Spleen (tissue), 11 donors: ENCODE measurements at regions not wholly inside any gene's neighbourhood (a gene's known extent, or its start where the extent isn't known, plus 50 kb on each side); places are given as distances from the start of the nearest gene placed in this dataset.

Source experiments
- DNase-seq: peaks from one replicate; pipeline ENCODE4 v3.0.0-alpha.2; 2020
- H3K27ac ChIP-seq, 8 donors: fragments of 200-600 bp; sonication (generic) in 7 of 8; 1 replicate in 4 of 8; 2 replicates in 4 of 8; pipeline versions ENCODE4 v1.5.0 to v1.8.0; 2016 to 2021; ENCODE audit warnings: inconsistent platforms in 4 of 8, mild to moderate bottlenecking in 4 of 8, moderate library complexity in 1 of 8
- H3K27me3 ChIP-seq, 7 donors: fragments of 200-600 bp; sonication (generic) in 6 of 7; replicated peaks in 1 of 7; 1 replicate in 4 of 7; 2 replicates in 3 of 7; pipeline versions ENCODE4 v1.5.0 to v1.8.0; 2016 to 2021; ENCODE audit warnings: inconsistent platforms in 3 of 7, mild to moderate bottlenecking in 1 of 7
- H3K36me3 ChIP-seq, 6 donors: fragments of 200-600 bp; sonication (generic) in 5 of 6; 1 replicate in 4 of 6; 2 replicates in 2 of 6; pipeline versions ENCODE4 v1.5.0 to v1.8.0; 2016 to 2021; ENCODE audit warnings: inconsistent platforms in 2 of 6
- H3K4me1 ChIP-seq, 6 donors: fragments of 200-600 bp; sonication (generic) in 5 of 6; 1 replicate in 3 of 6; 2 replicates in 3 of 6; pipeline versions ENCODE4 v1.5.0 to v1.8.0; 2016 to 2021; ENCODE audit warnings: inconsistent platforms in 3 of 6
- H3K4me3 ChIP-seq, 8 donors: fragments of 200-600 bp; sonication (generic) in 7 of 8; 1 replicate in 4 of 8; 2 replicates in 4 of 8; pipeline versions ENCODE4 v1.5.0 to v1.8.0; 2016 to 2021; ENCODE audit warnings: inconsistent platforms in 4 of 8, mild to moderate bottlenecking in 4 of 8, moderate library complexity in 2 of 8
- H3K9me3 ChIP-seq, 8 donors: fragments of 200-600 bp; sonication (generic) in 7 of 8; 1 replicate in 4 of 8; 2 replicates in 4 of 8; pipeline versions ENCODE4 v1.5.0 to v1.8.0; 2016 to 2021; ENCODE audit warnings: inconsistent platforms in 4 of 8
- CTCF ChIP-seq, 11 experiments: fragments of 200-600 bp in 7 of 11; fragments of 450-650 bp in 4 of 11; sonication (generic) in 4 of 11; IDR thresholded peaks in 8 of 11; conservative IDR thresholded peaks in 3 of 11; 1 replicate in 7 of 11; 2 replicates in 4 of 11; pipeline versions ENCODE4 v1.4.0 to v1.8.0; 2016 to 2021; ENCODE audit warnings: antibody characterized with exemption in 11 of 11, inconsistent platforms in 4 of 11, mild to moderate bottlenecking in 1 of 11
- POLR2A ChIP-seq, 3 donors: fragments of 450-650 bp; IDR thresholded peaks; one replicate each; pipeline ENCODE4 v1.5.1; 2017; ENCODE audit warnings: antibody characterized with exemption in 3 of 3, mild to moderate bottlenecking in 1 of 3
- POLR2AphosphoS5 ChIP-seq, 3 donors: sonication (generic); formaldehyde crosslinking; IDR thresholded peaks; one replicate each; pipeline ENCODE4 v1.5.1; 2017; ENCODE audit warnings: antibody characterized with exemption in 3 of 3
- WGBS, 5 donors: extraction: QIAGEN DNeasy Blood & Tissue Kit in 3 of 5; methylation state at CpG; one replicate each; pipeline versions ENCODE4 v1.1.5 to v1.1.7; 2013 to 2018; 5-methylcytosine and 5-hydroxymethylcytosine counted together
- intact Hi-C: fragments of 100-400 bp; cut with DNase I; formaldehyde crosslinking; loops from one replicate; pipeline ENCODE4 v1.15.0; 2023; ENCODE audit warnings: low total_unique reads
- donor health status: healthy with polysubstance abuse.
- donor health status: DM: no; HTN: no; CAD: no; lungs with moderate emphysema.
- donor health status: DM: no; HTN: no; CAD: no.
- donor health status: Bipolar disorder and iron deficiency.
- donor health status: healthy.
- donor health status: DM: no; HTN: no; CAD: no.
- donor health status: DM: yes; HTN: yes; CAD: no.

GRCh38 chr19:33890569-33890968 lies 93.9 kb downstream of the KCTD15 start:
- WGBS, 5 donors: 91 to 100% (median 95%) methylated on average over 2 of the region's 2 CpGs

GRCh38 chr19:33891773-33892172 lies 95.1 kb downstream of the KCTD15 start:
- intact Hi-C loops: no loop called here
- no peaks in the 10 kb centered on the region for H3K36me3 ChIP-seq
- no peak overlapping the region for H3K4me3 ChIP-seq
- no peaks in the 10 kb centered on the region for H3K4me1 ChIP-seq
- H3K9me3 ChIP-seq: no peaks in the 10 kb centered on the region
- H3K27me3 ChIP-seq: peaks cover 0 to 11% (median 0%) of the 10 kb centered on the region in 7 donors
- no peak overlapping the region for H3K27ac ChIP-seq
- DNase-seq: no peak
- WGBS, 5 donors: 79 to 100% (median 94%) methylated on average over 3 of the region's 3 CpGs
- TF ChIP-seq CTCF (IDR thresholded peaks at IDR 0.05 in 8 of 11, conservative IDR thresholded peaks at IDR 0.05 in 3 of 11) (no peak), POLR2A (IDR thresholded peaks at IDR 0.05) (no peak), POLR2AphosphoS5 (IDR thresholded peaks at IDR 0.05) (no peak)

More at GRCh38 chr19:33890569-33890968, 93.9 kb downstream of the KCTD15 start:
- intact Hi-C loops: no loop called here
- TF ChIP-seq CTCF (IDR thresholded peaks at IDR 0.05 in 8 of 11, conservative IDR thresholded peaks at IDR 0.05 in 3 of 11) (no peak), POLR2A (IDR thresholded peaks at IDR 0.05) (no peak), POLR2AphosphoS5 (IDR thresholded peaks at IDR 0.05) (no peak)
- no peak overlapping the region for H3K27ac ChIP-seq
- H3K4me1 ChIP-seq: no peaks in the 10 kb centered on the region
- H3K27me3 ChIP-seq: peaks cover 0 to 6% (median 0%) of the 10 kb centered on the region in 7 donors
- H3K4me3 ChIP-seq: no peak overlapping the region
- H3K9me3 ChIP-seq: no peaks in the 10 kb centered on the region
- H3K36me3 ChIP-seq: no peaks in the 10 kb centered on the region
- DNase-seq: no peak

- no peaks in the 10 kb centered on the region for H3K36me3 ChIP-seq
- WGBS, 5 donors: 74 to 88% (median 85%) methylated on average over 11 of the region's 11 CpGs
- intact Hi-C loops: no loop called here
- H3K27ac ChIP-seq: no peak overlapping the region
- peaks cover 0 to 11% (median 0%) of the 10 kb centered on the region in 7 donors for H3K27me3 ChIP-seq
- no peak overlapping the region for H3K4me3 ChIP-seq
- H3K9me3 ChIP-seq: peaks cover 0 to 29% (median 25%) of the 10 kb centered on the region in 8 donors
- H3K4me1 ChIP-seq: no peaks in the 10 kb centered on the region
- TF ChIP-seq POLR2A (IDR thresholded peaks at IDR 0.05) (no peak), POLR2AphosphoS5 (IDR thresholded peaks at IDR 0.05) (no peak), CTCF (IDR thresholded peaks at IDR 0.05 in 8 of 11, conservative IDR thresholded peaks at IDR 0.05 in 3 of 11) (no peak)
- DNase-seq: no peak
Observed at GRCh38 chr19:33894787-33895186, 98.1 kb downstream of the KCTD15 start.

GRCh38 chr19:33895366-33895765 lies 98.7 kb downstream of the KCTD15 start:
- H3K9me3 ChIP-seq: peaks cover 0 to 29% (median 25%) of the 10 kb centered on the region in 8 donors
- WGBS, 5 donors: 52 to 71% (median 61%) methylated on average over 2 of the region's 2 CpGs

More at GRCh38 chr19:33895366-33895765, 98.7 kb downstream of the KCTD15 start:
- intact Hi-C loops: no loop called here
- Histone ChIP-seq H3K4me3 (no peak overlapping the region), H3K27me3 (peaks cover 0 to 17% (median 0%) of the 10 kb centered on the region in 7 donors), H3K4me1 (no peaks in the 10 kb centered on the region), H3K36me3 (no peaks in the 10 kb centered on the region), H3K27ac (no peak overlapping the region)
- TF ChIP-seq POLR2AphosphoS5 (IDR thresholded peaks at IDR 0.05) (no peak), POLR2A (IDR thresholded peaks at IDR 0.05) (no peak), CTCF (IDR thresholded peaks at IDR 0.05 in 8 of 11, conservative IDR thresholded peaks at IDR 0.05 in 3 of 11) (no peak)
- DNase-seq: no peak
